ENCODE measurements at regions not wholly inside any gene's neighbourhood (a gene's known extent, or its start where the extent isn't known, plus 50 kb on each side); places are given as distances from the start of the nearest gene placed in this dataset.

DNA sequence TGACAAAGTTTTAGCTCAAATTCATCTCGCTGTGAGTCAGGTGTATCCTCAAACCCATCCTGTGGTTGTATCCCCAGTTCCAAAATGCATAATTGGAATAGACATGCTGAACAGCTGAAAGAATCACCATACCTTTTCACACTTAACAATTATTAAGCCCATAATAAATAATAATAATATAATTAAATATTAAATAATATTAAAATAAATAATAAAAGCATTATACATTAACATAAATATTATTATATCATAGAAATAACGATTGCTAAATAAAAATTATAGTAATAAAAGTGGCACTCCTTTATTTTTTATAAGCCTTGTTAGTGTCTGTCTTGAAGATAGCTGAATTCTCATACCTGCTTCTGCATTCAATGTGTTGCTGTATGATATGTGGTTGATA is 257.5 kb upstream of the B3GALT2 start:
- TF ChIP-seq, protein P1, sequence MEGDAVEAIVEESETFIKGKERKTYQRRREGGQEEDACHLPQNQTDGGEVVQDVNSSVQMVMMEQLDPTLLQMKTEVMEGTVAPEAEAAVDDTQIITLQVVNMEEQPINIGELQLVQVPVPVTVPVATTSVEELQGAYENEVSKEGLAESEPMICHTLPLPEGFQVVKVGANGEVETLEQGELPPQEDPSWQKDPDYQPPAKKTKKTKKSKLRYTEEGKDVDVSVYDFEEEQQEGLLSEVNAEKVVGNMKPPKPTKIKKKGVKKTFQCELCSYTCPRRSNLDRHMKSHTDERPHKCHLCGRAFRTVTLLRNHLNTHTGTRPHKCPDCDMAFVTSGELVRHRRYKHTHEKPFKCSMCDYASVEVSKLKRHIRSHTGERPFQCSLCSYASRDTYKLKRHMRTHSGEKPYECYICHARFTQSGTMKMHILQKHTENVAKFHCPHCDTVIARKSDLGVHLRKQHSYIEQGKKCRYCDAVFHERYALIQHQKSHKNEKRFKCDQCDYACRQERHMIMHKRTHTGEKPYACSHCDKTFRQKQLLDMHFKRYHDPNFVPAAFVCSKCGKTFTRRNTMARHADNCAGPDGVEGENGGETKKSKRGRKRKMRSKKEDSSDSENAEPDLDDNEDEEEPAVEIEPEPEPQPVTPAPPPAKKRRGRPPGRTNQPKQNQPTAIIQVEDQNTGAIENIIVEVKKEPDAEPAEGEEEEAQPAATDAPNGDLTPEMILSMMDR (conservative IDR thresholded peaks at IDR 0.05; ENCODE audit: low read length): no peak
- no peak for TF ChIP-seq EZH2phosphoT487 (IDR thresholded peaks at IDR 0.05; ENCODE audit: borderline replicate concordance, low read depth, low read length)
